Gastrocnemius medialis (tissue), 4 donors: ENCODE measurements at regions not wholly inside any gene's neighbourhood (a gene's known extent, or its start where the extent isn't known, plus 50 kb on each side); places are given as distances from the start of the nearest gene placed in this dataset.

ENCODE experiments used
- CTCF ChIP-seq, 5 experiments: fragments of 450-650 bp in 3 of 5; fragments of 200-600 bp in 2 of 5; sonication (generic) in 2 of 5; IDR thresholded peaks in 4 of 5; conservative IDR thresholded peaks in 1 of 5; 1 replicate in 4 of 5; 2 replicates in 1 of 5; pipeline ENCODE4 v1.5.1; 2016 to 2019; ENCODE audit warnings: antibody characterized with exemption in 5 of 5, mild to moderate bottlenecking in 3 of 5, moderate library complexity in 3 of 5
- POLR2A ChIP-seq, 2 donors: fragments of 450-650 bp; IDR thresholded peaks; one replicate each; pipeline ENCODE4 v1.6.1; 2017; ENCODE audit warnings: antibody characterized with exemption in 2 of 2, mild to moderate bottlenecking in 2 of 2, moderate library complexity in 2 of 2

DNA sequence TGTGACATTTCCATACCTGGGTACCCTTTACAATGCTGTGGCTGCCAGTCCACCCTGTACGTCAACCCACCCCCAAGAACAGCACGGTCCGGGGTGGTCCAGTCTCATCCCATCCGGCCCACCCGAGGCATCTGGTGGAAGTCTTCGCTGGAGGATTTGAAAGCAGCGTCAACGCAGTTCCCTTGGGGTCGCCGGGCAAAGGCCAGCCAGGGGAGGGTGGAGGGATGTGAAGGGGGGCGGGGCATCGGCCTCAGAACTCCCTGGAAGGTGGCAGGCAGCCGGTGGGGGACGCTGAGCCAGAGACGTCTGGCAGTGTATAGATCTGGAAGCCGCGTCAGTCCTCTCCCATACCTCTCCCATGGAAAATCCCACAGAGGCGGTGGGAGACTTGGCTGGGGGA is 1944.0 kb upstream of the DEFB115 start:
- TF ChIP-seq CTCF (IDR thresholded peaks at IDR 0.05 in 4 of 5, conservative IDR thresholded peaks at IDR 0.05 in 1 of 5): no peak
- TF ChIP-seq POLR2A (IDR thresholded peaks at IDR 0.05): no peak
